Mucosa of stomach (tissue), 1 donor: ENCODE measurements at regions not wholly inside any gene's neighbourhood (a gene's known extent, or its start where the extent isn't known, plus 50 kb on each side); places are given as distances from the start of the nearest gene placed in this dataset.

ENCODE experiments used
- H3K27me3 ChIP-seq: one replicate; pipeline ENCODE4 v1.7.0; 2013; ENCODE audit warnings: mild to moderate bottlenecking, low read length; ENCODE audit not compliant: control insufficient read depth, insufficient read depth
- H3K36me3 ChIP-seq: one replicate; pipeline ENCODE4 v1.7.0; 2013; ENCODE audit warnings: low read length; ENCODE audit not compliant: control insufficient read depth, insufficient read depth
- H3K4me1 ChIP-seq: one replicate; pipeline ENCODE4 v1.7.0; 2013; ENCODE audit warnings: mild to moderate bottlenecking, low read length; ENCODE audit not compliant: control insufficient read depth, insufficient read depth
- H3K4me3 ChIP-seq: one replicate; pipeline ENCODE4 v1.7.0; 2013; ENCODE audit warnings: low read length
- H3K9ac ChIP-seq: one replicate; pipeline ENCODE4 v1.7.0; 2013; ENCODE audit warnings: mild to moderate bottlenecking, low read length, moderate library complexity
- H3K9me3 ChIP-seq: one replicate; pipeline ENCODE4 v1.7.0; 2013; ENCODE audit warnings: mild to moderate bottlenecking, low read length, moderate library complexity; ENCODE audit not compliant: control insufficient read depth
- donor health status: Pancreatic carcinoma.

DNA sequence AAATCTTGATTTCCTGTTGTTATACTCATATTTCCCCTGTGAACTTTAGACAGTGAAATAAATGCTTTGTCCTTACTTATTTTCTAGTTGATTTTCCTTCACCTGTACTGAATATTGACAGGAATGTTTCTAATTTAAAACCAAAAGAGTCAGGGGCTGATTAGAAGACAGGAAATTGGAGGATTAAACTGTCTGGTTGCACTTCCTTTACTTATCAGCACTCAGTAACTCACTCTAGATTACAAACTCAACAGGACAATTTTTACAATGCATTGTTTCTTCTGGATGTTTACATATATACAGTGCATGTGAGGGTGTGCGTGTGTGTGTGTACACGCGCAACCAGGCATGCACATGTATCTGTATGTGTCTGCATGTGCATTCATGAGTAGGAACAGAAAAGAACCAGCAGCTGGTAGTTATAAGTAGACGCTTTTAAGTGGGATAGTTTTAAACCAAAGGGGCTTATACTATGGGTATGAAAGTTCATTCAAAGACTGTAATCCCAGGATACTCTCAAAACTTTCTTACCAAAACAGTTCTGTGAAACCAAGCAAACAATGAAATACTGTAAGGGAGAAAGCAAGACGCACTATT, 212.0 kb upstream of the NFIA start:
- H3K4me1 ChIP-seq, result no peaks in the 10 kb centered on the region
- no peaks in the 10 kb centered on the region for H3K9me3 ChIP-seq
- no peak overlapping the region for H3K4me3 ChIP-seq
- no peaks in the 10 kb centered on the region for H3K27me3 ChIP-seq
- H3K36me3 ChIP-seq, result no peaks in the 10 kb centered on the region
- no peak overlapping the region for H3K9ac ChIP-seq

- Histone ChIP-seq H3K4me1 (no peaks in the 10 kb centered on the region), H3K4me3 (no peak overlapping the region), H3K27me3 (no peaks in the 10 kb centered on the region), H3K36me3 (no peaks in the 10 kb centered on the region), H3K9me3 (no peaks in the 10 kb centered on the region), H3K9ac (no peak overlapping the region)
These were observed 213.3 kb upstream of the NFIA start for GRCh38 chr1:60868901-60869663.

DNA sequence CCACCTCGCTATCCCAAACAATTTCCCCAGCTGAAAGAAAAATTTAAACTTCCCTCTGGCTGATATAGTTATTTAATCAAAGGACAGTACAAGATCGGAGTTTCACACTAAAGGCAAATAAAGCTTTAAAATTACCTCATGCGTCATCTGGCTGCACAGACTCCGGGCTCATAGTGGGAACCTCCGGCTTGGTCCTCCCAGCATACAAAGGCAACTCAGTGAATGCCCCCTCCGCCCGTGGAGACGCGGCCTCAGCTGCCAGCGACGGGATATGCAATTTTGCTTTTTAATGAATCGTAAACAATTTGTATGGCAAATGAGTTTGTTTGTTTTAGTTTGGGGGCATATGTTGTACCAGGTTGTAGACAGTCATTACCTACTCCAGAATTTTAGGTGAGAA, 214.6 kb upstream of the NFIA start:
- no peaks in the 10 kb centered on the region for H3K27me3 ChIP-seq
- no peaks in the 10 kb centered on the region for H3K9me3 ChIP-seq
- H3K4me3 ChIP-seq, result no peak overlapping the region
- H3K36me3 ChIP-seq, result no peaks in the 10 kb centered on the region
- no peak overlapping the region for H3K9ac ChIP-seq
- H3K4me1 ChIP-seq, result no peaks in the 10 kb centered on the region

- Histone ChIP-seq H3K27me3 (no peaks in the 10 kb centered on the region), H3K9me3 (no peaks in the 10 kb centered on the region), H3K9ac (no peak overlapping the region), H3K36me3 (no peaks in the 10 kb centered on the region), H3K4me1 (no peaks in the 10 kb centered on the region), H3K4me3 (no peak overlapping the region)
These were observed 215.3 kb upstream of the NFIA start for GRCh38 chr1:60866917-60867531.

GRCh38 chr1:60866226-60866900, 216.0 kb upstream of the NFIA start:
- Histone ChIP-seq H3K9ac (no peak overlapping the region), H3K4me3 (no peak overlapping the region), H3K4me1 (no peaks in the 10 kb centered on the region), H3K36me3 (no peaks in the 10 kb centered on the region), H3K27me3 (no peaks in the 10 kb centered on the region), H3K9me3 (no peaks in the 10 kb centered on the region)

DNA sequence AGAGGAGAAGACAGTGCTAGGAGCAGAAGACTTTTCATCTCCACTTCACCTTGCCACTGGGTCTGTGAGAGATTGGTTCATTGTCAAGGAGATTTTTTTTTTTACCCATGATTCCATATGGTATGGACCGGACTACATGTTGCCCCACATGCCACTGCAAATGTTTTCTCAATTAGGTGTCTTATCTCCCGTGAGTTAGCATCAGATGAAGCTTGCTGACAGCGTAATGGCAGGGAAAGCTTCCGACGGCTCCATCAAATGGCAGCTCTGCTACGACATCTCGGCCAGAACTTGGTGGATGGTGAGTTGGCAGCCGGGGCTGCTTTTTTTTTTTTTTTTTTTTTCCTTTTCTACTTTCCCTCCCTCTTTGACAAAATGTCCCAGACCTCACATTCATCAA, 217.2 kb upstream of the NFIA start:
- Histone ChIP-seq H3K27me3 (no peaks in the 10 kb centered on the region), H3K4me1 (no peaks in the 10 kb centered on the region), H3K9ac (no peak overlapping the region), H3K4me3 (no peak overlapping the region), H3K9me3 (no peaks in the 10 kb centered on the region), H3K36me3 (no peaks in the 10 kb centered on the region)

DNA sequence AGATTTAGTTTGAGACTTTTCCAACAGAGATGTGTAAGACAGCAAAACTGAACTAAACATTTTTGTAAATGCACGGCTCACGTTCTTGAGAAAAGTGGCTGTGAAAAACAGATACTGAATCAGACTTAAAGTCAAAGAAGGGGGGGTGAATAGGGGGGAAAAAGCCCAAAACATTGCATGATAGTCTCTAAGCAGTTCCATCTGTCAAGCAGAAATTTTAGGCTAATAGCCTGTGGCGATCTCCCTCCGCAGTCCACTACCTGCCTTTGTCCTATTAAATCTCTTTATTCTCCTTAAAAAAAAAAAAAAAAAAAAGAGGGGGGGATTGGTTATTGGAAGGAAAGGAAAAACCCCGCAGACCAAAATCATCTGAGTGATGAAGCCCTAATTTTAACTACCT, 217.6 kb upstream of the NFIA start:
- no peaks in the 10 kb centered on the region for H3K36me3 ChIP-seq
- no peaks in the 10 kb centered on the region for H3K9me3 ChIP-seq
- H3K27me3 ChIP-seq, result no peaks in the 10 kb centered on the region
- H3K4me3 ChIP-seq, result no peak overlapping the region
- H3K9ac ChIP-seq, result no peak overlapping the region
- H3K4me1 ChIP-seq, result no peaks in the 10 kb centered on the region

GRCh38 chr1:60863131-60863530, 219.2 kb upstream of the NFIA start:
- Histone ChIP-seq H3K36me3 (no peaks in the 10 kb centered on the region), H3K9me3 (no peaks in the 10 kb centered on the region), H3K4me3 (no peak overlapping the region), H3K27me3 (no peaks in the 10 kb centered on the region), H3K4me1 (no peaks in the 10 kb centered on the region), H3K9ac (no peak overlapping the region)

GRCh38 chr1:60861961-60862567, 220.3 kb upstream of the NFIA start:
- Histone ChIP-seq H3K9me3 (no peaks in the 10 kb centered on the region), H3K36me3 (no peaks in the 10 kb centered on the region), H3K4me1 (no peaks in the 10 kb centered on the region), H3K4me3 (no peak overlapping the region), H3K27me3 (no peaks in the 10 kb centered on the region), H3K9ac (no peak overlapping the region)

DNA sequence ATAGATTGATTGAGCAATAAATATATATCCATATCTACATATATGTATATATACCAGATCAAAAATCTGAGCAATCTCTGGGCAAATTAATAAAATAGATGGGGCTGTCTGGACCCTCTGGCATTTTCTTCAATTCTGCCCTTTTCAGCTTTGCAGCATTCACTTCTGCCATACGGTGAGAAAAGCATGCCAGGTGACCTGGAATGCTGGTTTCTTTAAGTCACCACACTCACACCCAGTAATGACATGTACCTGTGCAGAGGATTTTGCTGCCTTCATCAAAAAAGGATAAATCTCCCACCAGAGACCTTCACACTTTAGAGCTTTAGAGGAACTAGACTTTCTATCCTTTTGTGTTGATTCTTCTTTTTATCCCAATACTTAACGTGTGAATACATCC, 223.2 kb upstream of the NFIA start:
- H3K36me3 ChIP-seq, result no peaks in the 10 kb centered on the region
- H3K4me3 ChIP-seq, result no peak overlapping the region
- H3K9ac ChIP-seq, result no peak overlapping the region
- no peaks in the 10 kb centered on the region for H3K4me1 ChIP-seq
- no peaks in the 10 kb centered on the region for H3K9me3 ChIP-seq
- no peaks in the 10 kb centered on the region for H3K27me3 ChIP-seq

- Histone ChIP-seq H3K9me3 (no peaks in the 10 kb centered on the region), H3K36me3 (no peaks in the 10 kb centered on the region), H3K27me3 (no peaks in the 10 kb centered on the region), H3K4me1 (no peaks in the 10 kb centered on the region), H3K4me3 (no peak overlapping the region), H3K9ac (no peak overlapping the region)
These were observed 224.5 kb upstream of the NFIA start for GRCh38 chr1:60857851-60858250.

DNA sequence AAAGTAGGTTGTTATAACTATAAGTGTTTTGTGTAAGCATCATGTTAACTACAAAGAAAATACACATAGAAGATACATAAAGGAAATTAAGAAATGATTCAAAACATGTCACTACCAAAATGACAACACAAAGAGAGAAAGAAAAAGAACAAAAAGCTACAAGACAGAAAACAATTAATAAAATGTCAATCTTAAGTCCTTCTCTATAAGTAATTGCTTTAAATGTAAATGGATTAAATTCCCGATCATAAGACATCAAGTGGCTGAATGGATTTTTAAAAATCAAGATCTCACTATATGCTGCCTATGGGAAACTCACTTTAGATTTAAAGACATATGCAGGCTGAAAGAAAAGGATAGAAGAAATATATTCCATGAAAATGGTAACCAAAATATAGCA, 232.3 kb upstream of the NFIA start:
- Histone ChIP-seq H3K36me3 (no peaks in the 10 kb centered on the region), H3K9me3 (no peaks in the 10 kb centered on the region), H3K9ac (no peak overlapping the region), H3K4me1 (no peaks in the 10 kb centered on the region), H3K27me3 (no peaks in the 10 kb centered on the region), H3K4me3 (no peak overlapping the region)
